HepG2 (cell line): ENCODE measurements at regions not wholly inside any gene's neighbourhood (a gene's known extent, or its start where the extent isn't known, plus 50 kb on each side); places are given as distances from the start of the nearest gene placed in this dataset.

Experiments used
- ATAC-seq: fragments of 200-7000 bp; cut with Tn5 transposase; 3 replicates; pipeline ENCODE4 v1.9.1; 2020; ENCODE audit warnings: mild to moderate bottlenecking, moderate library complexity
- BruUV-seq: library from RNA; stranded (reverse); fragments of 400-500 nt; replicated peaks from 2 replicates; lab custom pipeline; 2021; lab: Mats Ljungman, UMichigan
- CTCF ChIA-PET: fragments of 300-600 bp; formaldehyde crosslinking; extraction: SDS; loops from one replicate; lab custom pipeline; 2021; ENCODE audit warnings: low total read pairs, inconsistent platforms, low intra/inter-chr PET ratio; lab: Yijun Ruan, JAX
- POLR2A ChIA-PET: fragments of 350-600 bp; sonication (Branson Sonifier 250); formaldehyde crosslinking; loops from one replicate; lab custom pipeline; 2020; ENCODE audit warnings: antibody characterized with exemption, inconsistent platforms; lab: Yijun Ruan, JAX
- DNase-seq: peaks from one replicate; pipeline ENCODE4 v3.0.0-alpha.2; 2015; ENCODE audit warnings: low spot score
- FAIRE-seq: peaks from 3 replicates; lab custom pipeline; 2011; peaks lifted over from hg19 to GRCh38; lab: Jason Lieb, UNC
- H2AFZ ChIP-seq: one replicate; pipeline ENCODE4 v1.6.1; 2011; ENCODE audit warnings: low read length, inconsistent platforms
- H3K27ac ChIP-seq: fragments of 300-600 bp; 3 replicates; pipeline ENCODE4 v1.8.0; 2011; ENCODE audit warnings: mixed run types, mild to moderate bottlenecking, mixed read lengths, low read length, inconsistent platforms; ENCODE audit not compliant: insufficient read depth; ENCODE audit errors: extremely low read length
- H3K27me3 ChIP-seq, 2 experiments: fragments of 200-600 bp in 1 of 2; 2 replicates in 1 of 2; 3 replicates in 1 of 2; pipeline versions ENCODE4 v1.6.0 to v1.8.0; 2011; ENCODE audit warnings: low read length in 2 of 2, mild to moderate bottlenecking in 2 of 2, moderate library complexity in 2 of 2, inconsistent platforms in 1 of 2; ENCODE audit not compliant: insufficient read depth in 2 of 2, control insufficient read depth in 1 of 2
- H3K36me3 ChIP-seq, 2 experiments: fragments of 200-600 bp in 1 of 2; replicated peaks in 1 of 2; 2 replicates in 1 of 2; 3 replicates in 1 of 2; pipeline versions ENCODE4 v1.5.1 to v1.8.0; 2011; ENCODE audit warnings: low read length in 2 of 2, inconsistent platforms in 1 of 2; ENCODE audit not compliant: insufficient read depth in 2 of 2, control insufficient read depth in 1 of 2
- H3K4me1 ChIP-seq: 2 replicates; pipeline ENCODE4 v1.5.1; 2012; ENCODE audit warnings: low read length, inconsistent platforms; ENCODE audit not compliant: insufficient read depth
- H3K4me2 ChIP-seq: 2 replicates; pipeline ENCODE4 v1.6.0; 2011; ENCODE audit warnings: low read depth, low read length, inconsistent platforms
- H3K4me3 ChIP-seq, 3 experiments: fragments of 200-600 bp in 1 of 3; sonication (generic), shearing (Covaris generic) in 1 of 3; replicated peaks in 1 of 3; 2 replicates each; pipeline ENCODE4 v1.5.1; 2011 to 2016; ENCODE audit warnings: low read length in 3 of 3, inconsistent platforms in 2 of 3, low read depth in 2 of 3, mild to moderate bottlenecking in 2 of 3, control low read depth in 1 of 3, mixed read lengths in 1 of 3; ENCODE audit not compliant: insufficient read depth in 1 of 3
- H3K79me2 ChIP-seq: one replicate; pipeline ENCODE4 v1.6.1; 2011; ENCODE audit warnings: low read length, inconsistent platforms; ENCODE audit not compliant: insufficient read depth
- H3K9ac ChIP-seq: 2 replicates; pipeline ENCODE4 v1.6.0; 2011; ENCODE audit warnings: mild to moderate bottlenecking, low read depth, low read length, inconsistent platforms; ENCODE audit not compliant: insufficient read depth
- H3K9me3 ChIP-seq: 2 replicates; pipeline ENCODE4 v1.5.1; 2012; ENCODE audit warnings: mild to moderate bottlenecking, low read length
- H4K20me1 ChIP-seq: 2 replicates; pipeline ENCODE4 v1.6.0; 2011; ENCODE audit warnings: inconsistent platforms, mild to moderate bottlenecking, low read length, moderate library complexity; ENCODE audit not compliant: insufficient read depth
- ATM ChIP-seq: fragments of 450-650 bp; IDR thresholded peaks from 2 replicates; pipeline ENCODE4 v1.7.1; 2017; ENCODE audit warnings: mild to moderate bottlenecking, borderline replicate concordance
- BCLAF1 ChIP-seq: fragments of 450-650 bp; IDR thresholded peaks from 2 replicates; pipeline ENCODE4 v1.6.1; 2017; ENCODE audit warnings: mild to moderate bottlenecking
- CEBPB ChIP-seq: IDR thresholded peaks from 2 replicates; pipeline ENCODE4 v1.6.1; 2011; ENCODE audit warnings: low read depth, low read length, improper control_type of control experiment, borderline replicate concordance
- GLI4 ChIP-seq: sonication (generic); formaldehyde crosslinking; IDR thresholded peaks from 2 replicates; pipeline ENCODE4 v1.5.1; 2020; ENCODE audit warnings: missing genetic modification reagents, mild to moderate bottlenecking, moderate library complexity, borderline replicate concordance
- MAFF ChIP-seq: IDR thresholded peaks from 2 replicates; pipeline ENCODE4 v1.6.1; 2011; ENCODE audit warnings: low read depth, low read length, improper control_type of control experiment
- MAFK ChIP-seq, 2 experiments: IDR thresholded peaks in 1 of 2; conservative IDR thresholded peaks in 1 of 2; 2 replicates each; pipeline ENCODE4 v1.6.1; 2011; ENCODE audit warnings: improper control_type of control experiment in 2 of 2, low read length in 2 of 2
- SMARCC2 ChIP-seq: fragments of 450-650 bp; IDR thresholded peaks from 2 replicates; pipeline ENCODE4 v1.6.1; 2017; ENCODE audit warnings: antibody characterized with exemption, mild to moderate bottlenecking
- ZNF264 ChIP-seq: sonication (generic); formaldehyde crosslinking; IDR thresholded peaks from 2 replicates; pipeline ENCODE4 v1.4.0; 2020; ENCODE audit warnings: missing genetic modification reagents
- WGBS: methylation state at CpG from one replicate; pipeline ENCODE4 v1.1.6; 2017; ENCODE audit warnings: low lambda C conversion rate; 5-methylcytosine and 5-hydroxymethylcytosine counted together
- in situ Hi-C: cut with HindIII; loops from 2 replicates; pipeline ENCODE4 v1.10.0; 2017; ENCODE audit warnings: low pct_unique_long_range_greater_than_20kb; ENCODE audit not compliant: extremely low pct_ligation_motif_present
- intact Hi-C: fragments of 100-400 bp; cut with micrococcal nuclease; formaldehyde crosslinking; loops from one replicate; pipeline ENCODE4 v1.10.0; 2022; ENCODE audit not compliant: unreplicated experiment

- no peak for ATAC-seq
- no peaks in the 10 kb centered on the region for H3K9me3 ChIP-seq
- FAIRE-seq: no peak
- no peaks in the 10 kb centered on the region for H3K36me3 ChIP-seq
- no peaks in the 10 kb centered on the region for H3K79me2 ChIP-seq
- CTCF ChIA-PET: no interaction called here
- intact Hi-C loops: no loop called here
- no peak for DNase-seq
- H3K4me1 ChIP-seq: peaks cover 7% of the 10 kb centered on the region
- H3K27ac ChIP-seq: no peak overlapping the region
- no peaks in the 10 kb centered on the region for H3K27me3 ChIP-seq
- no peak overlapping the region for H3K4me2 ChIP-seq
- in situ Hi-C loops: no loop called here
- POLR2A ChIA-PET: no interaction called here
- no peak for TF ChIP-seq ZNF264 (CRISPR knock-in tag)
- peak; percentile 55 to 61; a peak in 2 of 4 replicates for TF ChIP-seq MAFK (conservative IDR thresholded peaks at IDR 0.05 in 1 of 2, IDR thresholded peaks at IDR 0.05 in 1 of 2; ENCODE audit: low read length in 2 of 2)
- no peak for TF ChIP-seq GLI4 (CRISPR knock-in tag)
- peak; percentile 44; the same call in 1 of the 2 replicates for TF ChIP-seq MAFF
- H4K20me1 ChIP-seq: no peaks in the 10 kb centered on the region
- no peak overlapping the region for H3K4me3 ChIP-seq
- no peak overlapping the region for H2AFZ ChIP-seq
- BruUV-seq: no TSS peak
- 4% methylated on average over 1 of the region's 1 CpG for WGBS
- H3K9ac ChIP-seq: no peak overlapping the region
Measured at GRCh38 chr13:109959903-109960302, 173.5 kb upstream of the IRS2 start.

GRCh38 chr13:109957875-109958274 is 171.5 kb upstream of the IRS2 start:
- TF ChIP-seq SMARCC2 (no peak), CEBPB (peak; percentile 55; the same call in 1 of the 2 replicates), BCLAF1 (no peak), ATM (no peak)
- no peak overlapping the region for H2AFZ ChIP-seq
- intact Hi-C loops (no loop called here), in situ Hi-C loops (no loop called here)
- peaks cover 7% of the 10 kb centered on the region for H3K4me1 ChIP-seq
- POLR2A ChIA-PET: no interaction called here
- CTCF ChIA-PET: no interaction called here
- H3K9ac ChIP-seq: no peak overlapping the region
- H3K36me3 ChIP-seq: no peaks in the 10 kb centered on the region
- no peak for ATAC-seq
- no peak overlapping the region for H3K4me3 ChIP-seq
- no peaks in the 10 kb centered on the region for H3K79me2 ChIP-seq
- no peak for DNase-seq
- BruUV-seq: no TSS peak
- 39% methylated on average over 5 of the region's 5 CpGs for WGBS
- no peak overlapping the region for H3K27ac ChIP-seq
- no peak for FAIRE-seq
- H4K20me1 ChIP-seq: no peaks in the 10 kb centered on the region
- no peaks in the 10 kb centered on the region for H3K9me3 ChIP-seq
- no peaks in the 10 kb centered on the region for H3K27me3 ChIP-seq
- no peak overlapping the region for H3K4me2 ChIP-seq
